DOHH2 (cell line): ENCODE measurements at regions not wholly inside any gene's neighbourhood (a gene's known extent, or its start where the extent isn't known, plus 50 kb on each side); places are given as distances from the start of the nearest gene placed in this dataset.

Experiments
- EZH2phosphoT487 ChIP-seq: fragments of 200-600 bp; sonication (generic); IDR thresholded peaks from 2 replicates; pipeline ENCODE4 v1.6.1; 2017; ENCODE audit warnings: borderline replicate concordance, mild to moderate bottlenecking, antibody characterized with exemption, low read length, moderate library complexity, mixed read lengths
- TF ChIP-seq, protein P1 (sequence below): fragments of 200-600 bp; sonication (generic); IDR thresholded peaks from one replicate; pipeline ENCODE4 v1.5.1; 2014; ENCODE audit warnings: antibody characterized with exemption, mild to moderate bottlenecking, low read depth, low read length; ENCODE audit not compliant: poor library complexity, severe bottlenecking

DNA sequence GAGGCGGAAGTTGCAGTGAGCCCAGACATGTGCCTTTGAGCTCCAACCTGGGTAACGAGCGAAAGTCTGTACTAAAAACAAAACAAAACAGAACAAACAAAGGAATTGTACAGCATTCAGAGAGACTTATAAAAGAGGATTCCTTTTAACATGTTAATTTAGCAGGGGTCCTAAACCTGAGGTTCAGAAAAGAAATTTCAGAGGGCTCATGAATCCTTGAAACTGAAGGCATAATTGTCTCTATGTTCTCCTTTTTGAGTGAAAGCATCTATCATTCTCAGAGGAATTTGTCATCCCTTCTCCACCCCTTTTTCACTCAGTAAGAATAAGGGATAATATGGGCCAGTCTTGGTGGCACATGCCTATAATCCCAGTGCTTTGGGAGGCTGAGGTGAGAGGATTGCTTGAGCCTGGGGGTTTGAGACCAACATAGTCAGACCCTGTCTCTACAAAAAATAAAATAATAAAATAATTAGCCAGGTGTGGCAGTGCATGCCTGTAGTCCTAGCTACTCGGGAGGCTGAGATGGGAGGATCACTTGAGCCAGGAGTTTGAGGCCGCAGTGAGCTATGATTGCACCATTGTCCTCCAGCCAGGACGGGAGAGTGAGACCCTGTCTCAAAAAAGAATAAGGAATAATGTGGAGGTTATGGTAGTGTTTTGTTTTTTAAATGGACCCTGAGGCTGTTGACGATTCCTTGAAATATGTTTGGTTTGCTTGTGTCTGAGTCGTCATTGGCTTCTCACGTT lies 309.1 kb upstream of the C2CD4B start:
- TF ChIP-seq, protein P1, sequence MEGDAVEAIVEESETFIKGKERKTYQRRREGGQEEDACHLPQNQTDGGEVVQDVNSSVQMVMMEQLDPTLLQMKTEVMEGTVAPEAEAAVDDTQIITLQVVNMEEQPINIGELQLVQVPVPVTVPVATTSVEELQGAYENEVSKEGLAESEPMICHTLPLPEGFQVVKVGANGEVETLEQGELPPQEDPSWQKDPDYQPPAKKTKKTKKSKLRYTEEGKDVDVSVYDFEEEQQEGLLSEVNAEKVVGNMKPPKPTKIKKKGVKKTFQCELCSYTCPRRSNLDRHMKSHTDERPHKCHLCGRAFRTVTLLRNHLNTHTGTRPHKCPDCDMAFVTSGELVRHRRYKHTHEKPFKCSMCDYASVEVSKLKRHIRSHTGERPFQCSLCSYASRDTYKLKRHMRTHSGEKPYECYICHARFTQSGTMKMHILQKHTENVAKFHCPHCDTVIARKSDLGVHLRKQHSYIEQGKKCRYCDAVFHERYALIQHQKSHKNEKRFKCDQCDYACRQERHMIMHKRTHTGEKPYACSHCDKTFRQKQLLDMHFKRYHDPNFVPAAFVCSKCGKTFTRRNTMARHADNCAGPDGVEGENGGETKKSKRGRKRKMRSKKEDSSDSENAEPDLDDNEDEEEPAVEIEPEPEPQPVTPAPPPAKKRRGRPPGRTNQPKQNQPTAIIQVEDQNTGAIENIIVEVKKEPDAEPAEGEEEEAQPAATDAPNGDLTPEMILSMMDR: no peak
- TF ChIP-seq EZH2phosphoT487: no peak
